22Rv1 (cell line): ENCODE measurements at regions not wholly inside any gene's neighbourhood (a gene's known extent, or its start where the extent isn't known, plus 50 kb on each side); places are given as distances from the start of the nearest gene placed in this dataset.

Source experiments
- ZFX ChIP-seq: fragments of 450-650 bp; IDR thresholded peaks from 2 replicates; pipeline ENCODE4 v1.6.1; 2017; ENCODE audit warnings: antibody characterized with exemption, borderline replicate concordance
- TF ChIP-seq, protein P1 (sequence below): fragments of 450-650 bp; IDR thresholded peaks from 2 replicates; pipeline ENCODE4 v1.5.1; 2017; ENCODE audit warnings: mild to moderate bottlenecking

DNA sequence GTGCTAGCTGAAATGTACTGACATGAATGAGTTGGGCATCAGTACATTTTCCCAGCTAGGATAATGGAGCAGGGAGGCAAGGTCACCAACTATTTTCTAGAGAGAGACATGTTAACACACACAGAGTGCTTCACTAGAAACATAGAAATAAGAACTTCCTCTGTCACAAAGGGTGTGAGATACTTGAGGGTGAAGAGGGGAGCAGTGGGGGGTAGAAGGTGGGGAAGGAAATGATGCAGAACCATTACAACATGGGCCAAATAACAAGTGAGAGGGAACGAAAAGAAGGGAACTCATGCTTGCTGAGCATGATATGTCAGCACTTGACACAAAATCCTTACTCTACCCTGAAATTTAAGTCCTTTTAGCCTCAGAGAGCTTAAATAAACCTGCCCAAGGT lies 87.8 kb upstream of the RFC3 start:
- TF ChIP-seq, protein P1, sequence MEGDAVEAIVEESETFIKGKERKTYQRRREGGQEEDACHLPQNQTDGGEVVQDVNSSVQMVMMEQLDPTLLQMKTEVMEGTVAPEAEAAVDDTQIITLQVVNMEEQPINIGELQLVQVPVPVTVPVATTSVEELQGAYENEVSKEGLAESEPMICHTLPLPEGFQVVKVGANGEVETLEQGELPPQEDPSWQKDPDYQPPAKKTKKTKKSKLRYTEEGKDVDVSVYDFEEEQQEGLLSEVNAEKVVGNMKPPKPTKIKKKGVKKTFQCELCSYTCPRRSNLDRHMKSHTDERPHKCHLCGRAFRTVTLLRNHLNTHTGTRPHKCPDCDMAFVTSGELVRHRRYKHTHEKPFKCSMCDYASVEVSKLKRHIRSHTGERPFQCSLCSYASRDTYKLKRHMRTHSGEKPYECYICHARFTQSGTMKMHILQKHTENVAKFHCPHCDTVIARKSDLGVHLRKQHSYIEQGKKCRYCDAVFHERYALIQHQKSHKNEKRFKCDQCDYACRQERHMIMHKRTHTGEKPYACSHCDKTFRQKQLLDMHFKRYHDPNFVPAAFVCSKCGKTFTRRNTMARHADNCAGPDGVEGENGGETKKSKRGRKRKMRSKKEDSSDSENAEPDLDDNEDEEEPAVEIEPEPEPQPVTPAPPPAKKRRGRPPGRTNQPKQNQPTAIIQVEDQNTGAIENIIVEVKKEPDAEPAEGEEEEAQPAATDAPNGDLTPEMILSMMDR = no peak
- TF ChIP-seq ZFX = no peak
